ENCODE measurements at regions not wholly inside any gene's neighbourhood (a gene's known extent, or its start where the extent isn't known, plus 50 kb on each side); places are given as distances from the start of the nearest gene placed in this dataset.

- DNase-seq (ENCODE audit: low read depth, low spot score) = no peak
Measured at GRCh38 chr21:35229290-35229689, 180.2 kb upstream of the RUNX1 start.

GRCh38 chr21:35227786-35228185 is 178.7 kb upstream of the RUNX1 start:
- DNase-seq (ENCODE audit: low read depth, low spot score) = no peak

DNA sequence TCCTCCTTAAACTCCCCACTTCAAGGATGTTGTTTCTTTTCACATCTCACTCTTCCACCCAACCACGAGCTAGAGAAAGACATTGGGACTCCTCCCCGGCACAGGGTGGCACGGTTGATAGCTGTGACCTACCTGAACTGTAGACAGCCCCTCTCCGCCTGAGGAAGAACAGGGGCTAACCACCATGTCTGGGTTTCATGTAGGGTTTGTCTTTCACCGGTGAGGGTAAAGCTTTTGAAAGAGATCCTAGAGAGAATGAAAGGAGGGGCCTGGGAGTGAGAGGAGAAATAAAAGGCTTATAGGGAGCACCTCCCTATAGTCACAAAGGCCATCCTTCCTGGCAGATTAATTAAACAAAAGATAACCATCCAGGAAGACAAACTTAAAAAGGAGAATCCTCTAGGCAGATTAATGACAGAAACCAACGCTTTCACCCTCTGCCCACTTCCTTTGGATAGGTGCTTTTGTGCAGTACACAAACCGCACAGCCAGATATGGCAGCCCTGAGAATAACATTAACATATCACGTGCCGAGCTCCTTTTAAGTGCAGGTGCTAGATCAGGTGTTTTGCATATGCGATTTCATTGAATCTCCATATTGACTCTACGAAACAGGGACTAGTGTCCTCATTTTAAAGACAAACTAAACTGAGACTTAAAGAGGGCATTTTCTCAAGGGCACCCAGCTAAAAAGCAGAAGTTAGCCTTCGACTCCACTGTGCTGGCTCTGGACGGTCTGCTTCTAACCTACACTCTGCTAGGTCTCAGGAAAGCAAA is 178.1 kb upstream of the RUNX1 start:
- DNase-seq (ENCODE audit: low read depth, low spot score) = no peak

DNA sequence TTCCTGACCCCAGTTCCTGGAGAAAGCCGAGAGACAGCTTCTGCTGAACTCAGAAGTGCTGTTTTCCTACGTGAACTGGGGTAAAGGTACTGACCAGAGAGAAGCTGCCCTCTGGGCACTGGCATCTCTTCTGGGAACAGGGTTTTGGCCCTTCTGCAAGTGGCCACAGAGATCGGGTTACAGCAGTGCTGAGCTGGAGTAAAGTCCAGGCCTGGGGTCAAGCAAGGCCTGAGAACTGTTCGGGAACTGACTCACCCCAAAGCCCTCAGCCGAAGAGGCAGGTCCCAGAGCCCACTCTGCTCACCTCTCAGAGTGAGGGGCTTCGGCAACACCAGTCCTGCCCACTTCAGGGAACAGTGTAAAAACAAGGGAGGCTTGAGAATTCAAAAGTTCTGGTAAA is 177.2 kb upstream of the RUNX1 start:
- no peak for DNase-seq (ENCODE audit: low read depth, low spot score)

- no peak for DNase-seq (ENCODE audit: low read depth, low spot score)
Measured at GRCh38 chr21:35225573-35225972, 176.5 kb upstream of the RUNX1 start.

DNA sequence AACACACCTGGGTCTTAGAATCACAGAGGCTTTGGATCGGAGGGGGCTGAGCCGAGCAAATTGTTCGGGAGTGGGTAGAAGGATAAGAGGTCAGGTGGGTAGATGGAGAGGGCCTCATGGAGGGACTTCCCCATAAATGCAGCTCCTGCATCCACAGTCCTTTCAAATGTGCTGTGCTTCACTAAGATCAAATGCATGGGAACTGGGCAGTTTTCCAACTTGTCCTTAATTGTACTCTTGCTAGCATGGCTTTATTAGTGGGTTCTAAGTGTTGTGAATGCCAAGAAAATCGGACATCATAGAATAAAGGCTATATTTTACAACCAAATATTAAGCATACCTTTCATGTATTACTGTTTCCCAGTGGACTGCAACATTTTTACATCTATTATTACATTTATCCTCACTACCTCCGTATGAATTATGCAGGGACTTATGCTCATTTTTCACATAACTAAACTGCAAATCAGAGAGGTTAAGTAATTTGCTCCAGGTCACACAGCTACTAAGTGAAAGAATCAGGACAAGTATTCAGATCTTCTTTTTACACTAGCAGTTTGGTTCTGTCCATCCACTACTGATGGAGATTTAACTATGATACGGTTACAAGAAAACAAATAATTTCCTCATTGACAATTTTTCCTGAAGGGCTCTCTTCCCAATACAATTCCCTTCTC is 174.5 kb upstream of the RUNX1 start:
- no peak for DNase-seq (ENCODE audit: low read depth, low spot score)

DNA sequence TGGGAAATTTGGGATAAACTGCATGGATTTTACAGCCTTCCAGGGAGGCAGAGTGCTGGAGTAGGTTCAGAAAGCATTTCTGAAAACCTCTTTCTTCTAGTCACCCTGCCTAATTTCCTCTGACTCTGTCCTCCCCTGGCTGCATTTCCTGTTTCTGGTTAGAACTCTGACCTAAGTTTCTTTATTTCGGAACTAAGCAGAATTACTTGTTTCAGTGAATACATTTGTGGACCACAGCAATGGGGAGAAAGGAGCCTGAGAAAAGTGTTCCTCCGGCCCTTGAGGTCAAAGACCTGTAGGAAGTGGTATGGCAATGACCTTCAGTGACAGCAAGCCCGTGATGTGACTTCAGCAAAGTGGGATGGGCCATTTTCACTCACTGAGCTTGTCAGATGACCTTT is 173.4 kb upstream of the RUNX1 start:
- DNase-seq (ENCODE audit: low read depth, low spot score) = no peak

DNA sequence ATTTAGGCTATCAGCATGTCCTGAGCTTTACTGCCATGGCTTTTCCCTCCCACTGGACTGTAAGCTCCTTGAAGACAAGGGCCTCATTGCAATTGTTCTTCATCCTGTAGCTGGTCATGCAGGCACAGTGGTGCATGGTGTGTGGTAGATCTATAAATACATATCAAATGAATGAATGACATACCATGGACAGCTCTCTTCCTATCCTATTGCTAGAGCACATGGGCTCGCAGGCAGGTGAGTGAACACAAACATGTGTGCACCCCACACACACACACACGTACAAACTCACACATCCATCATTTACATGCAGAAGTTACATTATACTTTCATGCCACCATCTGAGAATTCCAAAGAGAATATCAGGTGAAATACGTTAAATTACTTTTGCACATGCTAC is 172.9 kb upstream of the RUNX1 start:
- no peak for DNase-seq (ENCODE audit: low read depth, low spot score)

DNA sequence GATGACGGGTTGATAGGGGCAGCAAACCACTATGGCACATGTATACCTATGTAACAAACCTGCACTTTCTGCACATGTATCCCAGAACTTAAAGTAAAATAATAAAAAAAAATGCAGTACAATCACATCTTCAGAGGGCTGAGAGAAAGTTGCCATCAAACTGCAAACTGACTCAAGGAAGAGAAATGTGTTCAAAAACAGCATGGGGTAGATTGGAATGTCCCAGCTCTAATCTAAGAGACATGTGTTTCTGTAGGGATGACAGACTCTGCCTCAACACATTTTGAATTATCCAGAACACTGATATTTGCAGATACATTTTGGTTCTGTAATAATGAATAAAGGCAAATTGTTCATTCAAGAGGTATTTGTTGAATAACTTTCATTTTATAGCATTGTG is 171.2 kb upstream of the RUNX1 start:
- DNase-seq (ENCODE audit: low read depth, low spot score) = no peak

DNA sequence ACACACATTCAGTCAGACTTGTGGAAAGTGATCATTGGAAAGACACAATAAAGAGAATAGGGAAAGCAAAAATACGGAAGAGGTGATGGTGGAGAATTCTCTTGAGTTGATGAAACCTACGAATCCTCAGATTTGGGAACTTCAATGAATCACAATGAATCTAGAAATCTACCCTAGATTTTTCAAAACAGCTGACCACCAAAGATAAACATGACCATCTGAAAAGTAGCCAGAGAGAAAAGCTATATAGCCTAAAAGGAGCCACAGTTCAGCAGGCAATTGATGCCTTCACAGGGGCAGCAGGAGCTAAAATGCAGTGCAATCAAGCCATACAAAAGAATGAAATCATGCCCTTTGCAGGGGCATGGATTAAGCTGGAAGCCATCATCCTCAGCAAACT is 170.6 kb upstream of the RUNX1 start:
- no peak for DNase-seq (ENCODE audit: low read depth, low spot score)

DNA sequence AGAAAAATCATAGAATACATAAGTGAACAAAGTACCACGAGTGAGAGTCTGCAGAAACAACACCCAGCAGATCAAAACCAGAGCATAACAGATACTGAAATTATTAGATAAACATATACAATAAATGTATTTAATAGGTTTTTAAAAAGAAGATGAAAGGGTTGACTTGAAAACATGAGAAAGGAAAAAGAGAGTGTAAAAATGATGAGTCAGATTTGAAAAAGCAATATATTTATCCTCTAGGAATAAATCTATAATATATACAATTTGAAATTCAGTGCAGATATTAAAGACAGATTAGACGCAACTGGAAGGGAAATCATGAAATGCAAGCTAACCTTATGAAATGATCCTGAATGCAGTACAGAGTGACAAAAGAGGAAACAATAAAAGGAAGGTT is 170.2 kb upstream of the RUNX1 start:
- DNase-seq (ENCODE audit: low read depth, low spot score) = no peak

DNA sequence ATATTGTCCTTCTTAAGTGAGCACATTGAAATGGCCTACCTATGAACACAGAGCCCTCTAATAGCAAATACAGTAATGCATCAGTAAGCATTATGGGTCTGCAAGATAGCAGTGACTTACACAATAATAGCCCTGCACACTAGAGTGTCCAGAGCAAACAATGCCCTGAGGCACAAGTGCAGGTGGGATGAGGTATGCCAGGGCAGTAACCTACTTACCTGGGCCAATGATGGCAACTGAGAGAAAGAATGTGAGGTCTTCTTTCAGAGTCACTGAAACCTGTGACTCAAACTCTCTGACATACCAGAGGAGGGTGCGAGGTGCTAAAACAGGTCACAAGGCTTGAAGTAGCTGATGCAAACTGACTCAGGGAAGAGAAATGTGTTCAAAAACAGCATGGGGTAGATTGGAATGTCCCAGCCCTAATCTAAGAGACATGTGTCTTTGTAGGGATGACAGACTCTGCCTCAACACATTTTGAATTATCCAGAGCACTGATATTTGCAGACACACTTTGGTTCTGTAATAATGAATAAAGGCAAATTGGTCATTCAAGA is 168.5 kb upstream of the RUNX1 start:
- no peak for DNase-seq (ENCODE audit: low read depth, low spot score)

DNA sequence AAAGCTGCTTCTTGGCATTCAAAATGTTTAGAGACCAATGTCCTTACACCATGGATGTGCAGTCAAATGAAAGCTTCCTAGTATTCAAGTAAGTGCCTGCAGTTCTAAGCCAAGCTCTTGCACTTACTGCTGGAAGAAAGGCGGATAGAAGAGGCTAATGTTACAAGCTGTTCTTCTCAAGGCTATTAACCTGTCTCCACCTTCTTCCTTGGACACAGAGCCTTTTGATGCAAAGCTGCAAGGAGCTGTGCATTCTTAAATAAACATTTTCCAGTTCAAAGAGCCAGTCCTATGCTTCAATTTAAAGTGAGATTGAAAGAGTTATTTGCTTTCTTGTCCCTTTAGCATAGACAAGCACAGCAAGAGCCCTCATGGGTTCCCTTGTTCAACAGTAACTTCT is 167.9 kb upstream of the RUNX1 start:
- no peak for DNase-seq (ENCODE audit: low read depth, low spot score)

DNA sequence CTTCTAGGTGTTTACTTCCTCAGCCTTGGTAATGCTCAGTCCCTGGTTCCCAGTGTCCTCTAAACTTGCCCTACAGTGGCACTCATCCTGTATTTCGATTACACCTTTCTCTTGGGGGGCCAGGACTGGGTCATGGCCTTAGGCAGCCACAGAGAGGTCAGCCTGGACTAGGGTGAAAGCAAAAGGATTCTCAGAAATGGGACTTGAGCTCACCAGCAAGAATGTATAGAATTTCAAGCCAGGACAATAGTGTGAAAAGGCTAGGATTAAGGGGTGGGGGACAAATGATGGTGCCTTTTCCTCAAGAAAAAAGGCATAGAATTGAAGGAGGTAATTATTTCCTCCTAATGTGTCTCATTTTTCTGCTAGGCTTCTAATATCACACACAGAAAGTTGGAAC is 166.8 kb upstream of the RUNX1 start:
- DNase-seq (ENCODE audit: low read depth, low spot score) = no peak

- no peak for DNase-seq (ENCODE audit: low read depth, low spot score)
Measured at GRCh38 chr21:35212393-35213127, 163.5 kb upstream of the RUNX1 start.

DNA sequence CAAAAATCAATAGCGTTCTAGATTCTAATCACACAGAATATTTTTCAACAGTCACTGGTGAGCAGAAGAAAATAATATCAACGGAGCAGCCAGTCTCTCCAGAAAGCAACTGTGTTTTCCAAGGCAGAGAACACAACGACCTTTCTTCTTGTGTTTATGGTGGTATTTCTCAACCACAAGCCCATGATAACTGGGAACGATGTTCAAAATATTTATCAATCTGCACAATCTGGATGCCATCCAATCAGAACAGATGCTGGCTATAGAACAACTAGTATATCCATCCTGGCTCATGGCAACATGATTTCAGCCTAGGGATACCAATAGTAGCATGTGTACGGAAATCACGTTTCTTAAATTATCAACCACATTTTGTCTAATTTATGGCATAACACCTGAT is 162.7 kb upstream of the RUNX1 start:
- DNase-seq (ENCODE audit: low read depth, low spot score) = no peak

DNA sequence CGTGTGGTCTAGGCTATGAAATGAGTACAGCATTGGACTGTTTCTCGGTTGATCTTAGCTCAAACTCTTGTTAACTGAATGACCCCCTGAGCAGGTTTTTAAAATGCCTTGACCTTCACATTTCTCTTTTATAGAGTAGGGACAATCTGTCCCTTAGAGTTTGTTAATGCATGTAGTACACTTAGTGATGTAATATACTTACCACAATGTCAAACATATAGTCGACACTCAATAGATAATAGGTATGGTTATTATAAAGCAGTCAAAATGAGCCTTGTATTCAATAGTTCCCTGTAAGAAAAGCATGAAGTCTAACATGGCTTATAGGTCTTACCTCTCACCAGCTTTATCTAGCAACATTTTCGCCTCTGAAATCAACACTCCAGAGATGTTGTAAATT is 161.0 kb upstream of the RUNX1 start:
- DNase-seq (ENCODE audit: low read depth, low spot score) = no peak

GRCh38 chr21:35208810-35209517 is 159.9 kb upstream of the RUNX1 start:
- DNase-seq (ENCODE audit: low read depth, low spot score) = no peak

DNA sequence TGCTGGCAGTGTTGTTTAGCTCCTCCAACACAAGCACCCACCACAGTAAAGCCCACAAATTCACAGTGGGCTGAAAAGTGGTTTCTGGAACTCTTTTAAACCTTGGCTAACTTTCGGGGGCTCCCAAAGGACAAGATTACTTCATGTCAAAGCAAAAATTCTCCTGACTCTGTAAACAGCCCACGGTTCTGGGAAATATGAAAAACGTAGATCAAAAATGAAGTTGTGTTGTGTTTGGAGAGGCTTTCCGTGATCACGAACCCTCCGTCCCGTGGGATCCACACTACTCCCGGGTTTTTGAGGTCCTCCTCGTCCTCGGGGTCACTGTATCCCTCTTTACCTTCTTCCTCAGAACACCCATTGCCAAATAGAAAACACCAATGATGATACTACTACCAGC is 159.0 kb upstream of the RUNX1 start:
- no peak for DNase-seq (ENCODE audit: low read depth, low spot score)

- no peak for DNase-seq (ENCODE audit: low read depth, low spot score)
Measured at GRCh38 chr21:35207322-35207721, 158.2 kb upstream of the RUNX1 start.

DNA sequence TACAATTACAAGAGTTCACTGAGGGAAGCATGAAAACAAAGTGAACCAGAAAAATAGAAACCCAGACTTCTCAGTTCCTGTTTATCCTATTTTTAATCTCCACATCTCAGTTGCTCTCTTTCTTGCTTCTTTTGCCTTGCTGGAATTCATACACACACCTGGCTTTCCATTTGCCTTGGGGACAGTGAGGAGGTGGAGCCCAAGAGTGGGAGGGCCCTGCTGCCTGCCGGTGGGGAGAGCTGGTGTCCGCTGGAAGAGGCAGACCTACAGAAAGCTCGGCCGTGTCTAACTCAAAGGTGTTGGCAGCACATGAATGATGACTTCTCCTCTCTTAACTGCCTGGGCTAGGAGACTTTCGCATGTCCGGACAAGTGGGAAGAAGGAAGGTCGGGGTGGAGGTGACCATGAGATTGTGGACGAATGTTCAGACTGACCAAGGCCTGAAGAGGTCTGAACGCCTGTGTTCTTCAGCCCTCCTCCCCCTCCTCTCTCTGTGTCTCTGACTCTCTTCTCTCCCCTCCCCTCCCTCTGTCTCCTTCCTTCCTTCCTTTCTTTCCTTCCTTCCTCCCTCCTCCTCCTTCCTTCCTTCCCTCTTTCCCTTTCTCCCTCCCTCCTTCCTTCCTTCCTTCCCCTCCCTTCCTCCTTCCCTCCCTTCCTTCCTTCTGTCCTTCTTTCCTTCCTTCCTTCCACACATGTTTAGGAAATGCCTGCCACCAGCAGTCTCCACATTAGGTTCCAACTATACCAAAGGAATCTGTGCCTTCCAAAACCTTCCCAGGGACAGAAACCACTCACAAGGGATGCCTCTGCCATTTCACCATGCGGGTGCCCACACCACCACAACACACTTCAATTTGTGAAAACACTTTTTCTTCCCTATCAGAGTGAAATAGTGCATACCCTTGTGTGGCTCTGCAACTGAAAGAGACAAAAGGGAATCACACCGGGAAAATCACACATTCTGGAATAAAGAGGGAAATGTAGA is 157.3 kb upstream of the RUNX1 start:
- DNase-seq (ENCODE audit: low read depth, low spot score) = no peak
